Neutrophil (primary cell): ENCODE measurements at regions not wholly inside any gene's neighbourhood (a gene's known extent, or its start where the extent isn't known, plus 50 kb on each side); places are given as distances from the start of the nearest gene placed in this dataset.

ENCODE experiments used
- H3K27ac ChIP-seq: fragments of 200-600 bp; sonication (generic); 2 replicates; pipeline ENCODE4 v1.5.1; 2016; ENCODE audit warnings: mild to moderate bottlenecking, moderate library complexity
- H3K27me3 ChIP-seq: fragments of 200-600 bp; sonication (generic); 2 replicates; pipeline ENCODE4 v1.6.0; 2016; ENCODE audit warnings: mild to moderate bottlenecking
- H3K36me3 ChIP-seq: fragments of 200-600 bp; sonication (generic); 2 replicates; pipeline ENCODE4 v1.5.1; 2017
- H3K4me1 ChIP-seq, 2 experiments: fragments of 200-600 bp in 1 of 2; sonication (generic) in 1 of 2; 1 replicate in 1 of 2; 2 replicates in 1 of 2; pipeline versions ENCODE4 v1.5.1 to v1.6.1; 2013 to 2016; ENCODE audit warnings: low read depth in 1 of 2, low read length in 1 of 2, mild to moderate bottlenecking in 1 of 2, moderate library complexity in 1 of 2; ENCODE audit not compliant: control insufficient read depth in 1 of 2, insufficient read depth in 1 of 2
- H3K4me3 ChIP-seq, 2 experiments: fragments of 200-600 bp in 1 of 2; sonication (generic) in 1 of 2; 1 replicate in 1 of 2; 2 replicates in 1 of 2; pipeline ENCODE4 v1.5.1; 2013 to 2016; ENCODE audit warnings: low read depth in 1 of 2, low read length in 1 of 2, mild to moderate bottlenecking in 1 of 2, moderate library complexity in 1 of 2
- H3K9me3 ChIP-seq: fragments of 200-600 bp; sonication (generic); 2 replicates; pipeline ENCODE4 v1.5.1; 2016
- TF ChIP-seq, protein P1 (sequence below): fragments of 200-600 bp; sonication (generic); IDR thresholded peaks from 2 replicates; pipeline ENCODE4 v1.5.1; 2016; ENCODE audit warnings: antibody characterized with exemption

DNA sequence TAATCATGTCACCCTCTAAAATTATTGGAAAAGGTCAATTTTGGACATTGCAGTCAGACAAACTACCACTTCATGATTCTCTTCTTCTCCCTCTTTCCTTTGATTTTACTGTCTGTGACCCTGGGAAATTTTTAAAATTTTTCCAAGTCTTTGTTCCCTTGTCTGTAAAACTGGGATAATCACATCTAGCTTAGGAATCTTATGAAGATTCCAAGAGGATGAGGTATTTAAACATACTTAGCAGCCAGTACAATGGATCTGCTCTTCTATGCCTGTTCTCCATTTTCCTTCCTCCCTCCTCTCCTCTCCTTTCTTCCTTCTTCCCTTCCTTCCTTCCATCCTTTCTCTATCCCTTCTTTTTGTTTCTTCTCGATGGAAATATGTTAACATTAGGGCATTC lies 651.6 kb upstream of the MARCKS start:
- Histone ChIP-seq H3K9me3 (no peaks in the 10 kb centered on the region), H3K4me3 (no peak overlapping the region), H3K4me1 (no peaks in the 10 kb centered on the region), H3K27ac (no peak overlapping the region), H3K27me3 (no peaks in the 10 kb centered on the region), H3K36me3 (no peaks in the 10 kb centered on the region)
- TF ChIP-seq, protein P1, sequence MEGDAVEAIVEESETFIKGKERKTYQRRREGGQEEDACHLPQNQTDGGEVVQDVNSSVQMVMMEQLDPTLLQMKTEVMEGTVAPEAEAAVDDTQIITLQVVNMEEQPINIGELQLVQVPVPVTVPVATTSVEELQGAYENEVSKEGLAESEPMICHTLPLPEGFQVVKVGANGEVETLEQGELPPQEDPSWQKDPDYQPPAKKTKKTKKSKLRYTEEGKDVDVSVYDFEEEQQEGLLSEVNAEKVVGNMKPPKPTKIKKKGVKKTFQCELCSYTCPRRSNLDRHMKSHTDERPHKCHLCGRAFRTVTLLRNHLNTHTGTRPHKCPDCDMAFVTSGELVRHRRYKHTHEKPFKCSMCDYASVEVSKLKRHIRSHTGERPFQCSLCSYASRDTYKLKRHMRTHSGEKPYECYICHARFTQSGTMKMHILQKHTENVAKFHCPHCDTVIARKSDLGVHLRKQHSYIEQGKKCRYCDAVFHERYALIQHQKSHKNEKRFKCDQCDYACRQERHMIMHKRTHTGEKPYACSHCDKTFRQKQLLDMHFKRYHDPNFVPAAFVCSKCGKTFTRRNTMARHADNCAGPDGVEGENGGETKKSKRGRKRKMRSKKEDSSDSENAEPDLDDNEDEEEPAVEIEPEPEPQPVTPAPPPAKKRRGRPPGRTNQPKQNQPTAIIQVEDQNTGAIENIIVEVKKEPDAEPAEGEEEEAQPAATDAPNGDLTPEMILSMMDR = no peak

DNA sequence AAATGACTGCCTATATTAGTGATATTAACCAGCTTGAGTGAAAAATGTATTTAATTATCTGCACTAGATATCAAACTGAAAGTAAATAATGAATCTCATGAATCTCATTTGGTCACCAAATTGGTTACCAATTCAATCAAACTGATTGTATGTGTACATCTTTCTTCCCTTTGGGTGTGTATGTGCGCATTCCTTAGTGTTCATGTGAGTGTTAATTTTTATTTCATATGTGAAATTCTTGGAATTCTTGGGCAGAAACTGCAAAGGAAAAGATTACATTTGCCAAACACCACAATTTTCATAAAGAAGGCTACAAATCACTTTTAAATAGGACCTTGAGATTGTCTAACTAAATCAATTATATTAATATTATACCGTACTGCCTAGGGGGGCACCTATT lies 648.4 kb upstream of the MARCKS start:
- no peaks in the 10 kb centered on the region for H3K27me3 ChIP-seq
- H3K9me3 ChIP-seq = no peaks in the 10 kb centered on the region
- H3K4me1 ChIP-seq = no peaks in the 10 kb centered on the region
- TF ChIP-seq, protein P1 = no peak
- H3K27ac ChIP-seq = no peak overlapping the region
- H3K36me3 ChIP-seq = no peaks in the 10 kb centered on the region
- no peak overlapping the region for H3K4me3 ChIP-seq

DNA sequence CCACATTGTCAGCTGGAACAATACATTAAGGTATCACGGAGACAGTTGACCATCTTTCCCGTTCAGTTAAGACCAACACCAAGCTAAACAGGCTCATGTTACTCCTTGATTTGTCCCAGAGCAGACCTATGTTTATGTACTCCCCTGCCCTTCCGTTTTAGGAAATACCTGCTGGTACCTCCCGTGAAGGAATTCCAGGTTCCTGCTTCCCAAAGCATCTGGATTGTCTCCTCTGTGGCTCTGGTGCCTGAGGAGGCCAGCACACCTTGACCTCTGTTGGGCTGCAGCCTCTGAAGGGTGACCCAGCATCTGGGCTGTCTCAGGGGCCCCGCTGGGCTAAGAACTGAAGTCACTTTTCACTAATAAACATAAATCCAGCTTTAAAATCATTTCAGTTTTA lies 647.8 kb upstream of the MARCKS start:
- no peaks in the 10 kb centered on the region for H3K36me3 ChIP-seq
- H3K4me1 ChIP-seq = no peaks in the 10 kb centered on the region
- no peak overlapping the region for H3K27ac ChIP-seq
- H3K4me3 ChIP-seq = no peak overlapping the region
- no peaks in the 10 kb centered on the region for H3K27me3 ChIP-seq
- TF ChIP-seq, protein P1 = no peak
- no peaks in the 10 kb centered on the region for H3K9me3 ChIP-seq

DNA sequence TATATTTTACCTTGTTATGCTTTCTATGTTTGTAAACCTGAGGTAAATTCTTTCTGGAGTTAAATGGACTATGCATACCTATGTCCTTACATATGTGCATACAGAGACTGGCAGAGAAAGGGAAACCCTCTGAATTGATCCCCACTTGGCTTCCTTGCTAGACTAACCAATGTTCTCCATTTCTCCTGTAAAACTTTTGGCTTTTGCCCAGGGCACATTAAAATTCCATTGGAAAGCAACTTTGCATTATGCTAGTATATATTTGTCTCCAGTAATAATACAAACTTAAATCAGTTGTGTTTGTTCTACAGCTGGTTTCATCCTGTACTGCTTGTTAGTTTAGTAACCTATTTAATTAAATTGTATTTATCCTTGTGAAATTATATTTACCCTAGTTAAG lies 646.0 kb upstream of the MARCKS start:
- Histone ChIP-seq H3K9me3 (no peaks in the 10 kb centered on the region), H3K27me3 (no peaks in the 10 kb centered on the region), H3K4me1 (no peaks in the 10 kb centered on the region), H3K36me3 (no peaks in the 10 kb centered on the region), H3K4me3 (no peak overlapping the region), H3K27ac (no peak overlapping the region)
- TF ChIP-seq, protein P1 = no peak

DNA sequence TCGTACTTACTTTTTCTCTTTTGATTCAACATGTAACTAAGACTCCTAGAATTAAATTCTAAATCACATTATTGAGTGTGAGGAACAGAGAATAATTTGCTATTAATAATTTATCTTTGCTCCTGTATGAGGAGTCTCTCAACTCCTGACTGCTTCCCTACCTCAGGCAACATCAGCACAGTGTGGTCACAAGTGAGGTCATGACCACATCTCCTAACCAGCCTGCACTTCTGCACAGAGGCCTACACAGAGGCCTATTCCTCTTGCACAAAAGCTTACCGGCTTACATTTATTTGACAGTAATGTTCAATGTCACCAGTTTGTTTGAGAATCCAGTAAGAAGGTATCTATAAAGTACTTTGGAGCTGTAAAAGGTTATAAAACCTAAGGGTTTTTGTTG lies 637.4 kb upstream of the MARCKS start:
- no peaks in the 10 kb centered on the region for H3K36me3 ChIP-seq
- H3K4me1 ChIP-seq = no peaks in the 10 kb centered on the region
- no peak overlapping the region for H3K27ac ChIP-seq
- H3K4me3 ChIP-seq = no peak overlapping the region
- H3K9me3 ChIP-seq = no peaks in the 10 kb centered on the region
- H3K27me3 ChIP-seq = no peaks in the 10 kb centered on the region
- TF ChIP-seq, protein P1 = no peak

DNA sequence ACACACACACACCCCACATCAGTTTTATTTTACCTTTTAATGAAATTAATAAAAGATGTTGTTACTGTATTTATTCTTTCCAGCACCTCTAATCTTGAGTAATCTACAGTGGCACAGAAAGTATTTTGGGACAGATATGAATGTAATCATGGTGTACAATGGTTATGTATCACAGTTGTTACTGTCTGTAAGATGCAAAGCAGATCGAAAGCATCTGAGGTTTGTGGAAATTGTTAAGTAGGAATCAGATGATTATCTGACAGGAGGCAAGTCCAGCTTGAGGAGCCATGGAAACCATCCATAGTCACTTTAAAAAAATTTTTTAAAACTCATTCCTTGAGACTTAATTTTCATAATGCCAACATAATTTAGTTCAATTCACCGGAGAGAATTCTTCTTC lies 636.3 kb upstream of the MARCKS start:
- TF ChIP-seq, protein P1 = no peak
- Histone ChIP-seq H3K36me3 (no peaks in the 10 kb centered on the region), H3K4me1 (no peaks in the 10 kb centered on the region), H3K27ac (no peak overlapping the region), H3K4me3 (no peak overlapping the region), H3K9me3 (no peaks in the 10 kb centered on the region), H3K27me3 (no peaks in the 10 kb centered on the region)
